Iris pigment epithelial cell (primary cell): ENCODE measurements at regions not wholly inside any gene's neighbourhood (a gene's known extent, or its start where the extent isn't known, plus 50 kb on each side); places are given as distances from the start of the nearest gene placed in this dataset.

Experiments used
- DNase-seq: peaks from one replicate; pipeline ENCODE4 v3.0.0-alpha.2; 2011; ENCODE audit warnings: low read depth

DNA sequence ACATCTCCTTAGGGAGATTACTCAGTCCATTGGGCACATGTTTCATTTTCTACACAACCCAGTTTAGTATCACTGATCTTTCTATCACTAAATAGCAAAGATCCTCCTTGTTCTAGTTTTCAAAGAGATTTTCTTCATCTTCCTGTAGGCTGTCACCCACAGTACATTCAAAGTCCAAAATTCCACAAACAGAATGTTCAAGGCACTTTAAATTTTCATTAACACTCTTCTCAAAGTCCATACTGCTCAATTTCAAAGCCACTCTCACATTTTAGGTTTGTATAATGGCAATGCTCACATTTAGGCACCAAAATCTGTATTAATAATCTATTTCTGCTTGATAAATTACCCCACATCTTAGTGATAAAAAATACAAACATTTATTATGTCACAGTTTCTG lies 152.8 kb downstream of the FSIP2 start:
- no peak for DNase-seq

DNA sequence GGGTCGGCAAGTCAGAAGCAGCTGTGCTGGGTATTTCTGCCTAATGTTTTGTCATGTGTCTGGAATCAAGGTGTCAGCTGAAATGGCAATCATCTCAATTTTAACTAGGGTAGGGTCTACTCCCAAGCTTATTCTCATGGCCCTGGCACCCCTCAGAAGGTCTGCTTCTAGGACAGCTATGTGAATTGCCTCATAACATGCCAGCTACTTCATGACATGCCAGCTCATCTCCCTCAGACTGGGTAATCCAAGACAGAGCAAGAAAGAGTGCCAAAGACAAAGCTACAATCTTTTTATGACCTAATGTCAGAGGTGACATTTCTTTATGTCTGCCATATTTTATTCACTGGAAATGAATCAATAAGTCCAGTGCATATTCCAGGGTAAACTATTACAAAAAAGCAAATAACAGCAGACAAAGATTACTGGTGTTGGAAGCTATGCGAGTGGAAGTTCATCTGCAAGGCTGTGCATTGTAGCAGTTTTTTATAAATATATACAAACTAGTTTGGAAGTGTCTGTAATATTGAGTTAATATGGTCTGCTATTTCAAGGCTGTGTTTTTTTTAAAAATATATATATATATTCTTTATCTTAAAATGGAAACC lies 153.3 kb downstream of the FSIP2 start:
- no peak for DNase-seq

- DNase-seq = no peak
These were observed 153.9 kb downstream of the FSIP2 start for GRCh38 chr2:185892484-185892883.

- no peak for DNase-seq
These were observed 155.6 kb downstream of the FSIP2 start for GRCh38 chr2:185894223-185894622.

DNA sequence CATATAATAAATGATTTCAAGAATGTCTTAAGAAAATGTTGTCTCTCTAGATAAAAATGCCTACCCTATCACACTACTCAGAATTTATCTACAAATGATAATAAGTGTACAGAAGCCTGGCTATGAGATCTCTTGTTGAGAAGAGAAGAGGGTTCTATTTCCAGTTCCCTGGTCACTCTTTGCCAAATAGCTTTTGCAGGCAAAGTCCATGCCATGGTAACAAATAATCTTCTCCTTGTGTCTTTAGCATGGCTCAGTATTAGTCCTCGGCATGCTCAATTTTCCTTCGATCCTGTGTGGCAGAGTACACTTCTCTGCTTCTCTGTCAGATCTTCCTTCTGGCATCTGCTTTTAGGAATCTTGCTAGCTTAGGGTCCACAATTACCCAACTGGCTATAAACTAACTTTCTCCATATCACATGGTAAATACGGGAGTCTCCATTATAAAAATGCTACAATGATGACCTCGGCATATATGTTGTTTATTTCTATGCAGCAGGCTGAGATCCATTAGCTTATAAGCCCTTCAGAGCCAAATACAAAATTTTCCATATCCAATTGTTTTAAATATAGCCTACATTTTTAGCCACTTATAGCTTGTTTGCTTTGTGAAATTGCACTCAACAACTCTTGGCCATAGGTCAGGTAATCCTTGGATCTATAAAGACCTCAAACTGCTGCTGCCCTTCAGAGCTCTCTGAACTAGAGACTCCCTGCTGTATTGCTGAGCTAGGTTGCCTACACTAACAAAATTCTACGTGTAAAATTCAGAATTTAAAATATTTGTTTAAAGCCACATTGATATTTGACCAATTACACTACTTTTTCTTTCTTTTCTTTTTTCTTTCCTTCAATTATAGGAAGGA lies 157.5 kb downstream of the FSIP2 start:
- DNase-seq = no peak

DNA sequence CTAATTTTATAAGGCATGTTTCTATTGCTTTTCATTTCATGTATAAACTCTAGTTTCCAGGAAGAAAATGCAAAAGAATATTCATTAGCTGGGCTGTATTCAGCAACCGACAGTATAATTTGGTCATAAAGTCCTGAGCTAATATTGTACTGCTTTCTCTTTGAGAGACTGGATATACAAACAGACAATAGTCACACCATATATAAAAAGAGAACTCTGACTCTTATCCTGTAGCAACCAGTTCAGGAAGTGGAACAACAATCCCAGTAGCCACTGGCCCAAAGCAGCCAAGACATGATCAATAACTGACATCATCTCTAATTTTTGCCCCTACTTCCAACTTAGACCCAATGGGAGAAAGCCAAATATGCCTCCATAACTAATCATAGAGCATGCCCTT lies 160.8 kb downstream of the FSIP2 start:
- DNase-seq = no peak

DNA sequence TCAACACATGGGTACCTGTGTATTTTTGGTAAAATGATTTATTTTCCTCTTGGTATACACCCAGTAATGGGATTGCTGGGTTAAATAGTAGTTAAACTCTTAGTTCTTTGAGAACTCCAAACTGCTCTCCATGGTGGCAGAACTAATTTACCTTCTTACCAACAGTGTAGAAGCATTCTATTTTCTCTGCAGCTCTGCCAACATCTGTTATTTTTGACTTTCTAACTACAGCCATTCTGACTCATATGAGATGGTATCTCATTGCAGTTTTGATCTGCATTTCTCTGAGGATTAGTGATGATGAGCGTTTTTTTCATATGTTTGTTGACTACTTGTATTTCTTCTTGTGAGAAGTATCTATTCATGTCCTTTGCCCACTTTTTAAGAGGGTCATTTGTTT lies 180.6 kb downstream of the FSIP2 start:
- DNase-seq = peak; percentile 27

GRCh38 chr2:185921048-185921756 lies 182.6 kb downstream of the FSIP2 start:
- DNase-seq = peak; percentile 0

DNA sequence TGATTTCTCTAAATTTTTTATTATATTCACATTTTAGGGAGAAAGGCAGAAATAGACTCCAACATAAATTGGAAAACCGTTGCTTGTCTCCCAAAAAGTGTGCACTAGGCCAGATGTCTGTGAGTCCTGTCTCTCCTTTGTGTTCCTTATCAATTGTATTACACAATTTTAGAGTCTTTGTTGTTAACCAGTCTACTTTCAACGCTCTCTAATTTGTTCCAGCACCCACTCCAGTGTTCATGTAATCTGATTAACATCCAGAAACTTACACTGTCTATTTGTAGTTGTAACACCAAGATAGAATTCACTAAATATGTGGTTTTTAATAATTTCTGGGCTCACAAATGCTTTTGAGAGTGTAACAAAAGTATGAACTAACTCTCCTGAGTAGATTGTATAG lies 195.6 kb downstream of the FSIP2 start:
- no peak for DNase-seq

GRCh38 chr2:185939858-185940257 lies 201.3 kb downstream of the FSIP2 start:
- no peak for DNase-seq

GRCh38 chr2:185942855-185943254 lies 204.3 kb downstream of the FSIP2 start:
- no peak for DNase-seq

DNA sequence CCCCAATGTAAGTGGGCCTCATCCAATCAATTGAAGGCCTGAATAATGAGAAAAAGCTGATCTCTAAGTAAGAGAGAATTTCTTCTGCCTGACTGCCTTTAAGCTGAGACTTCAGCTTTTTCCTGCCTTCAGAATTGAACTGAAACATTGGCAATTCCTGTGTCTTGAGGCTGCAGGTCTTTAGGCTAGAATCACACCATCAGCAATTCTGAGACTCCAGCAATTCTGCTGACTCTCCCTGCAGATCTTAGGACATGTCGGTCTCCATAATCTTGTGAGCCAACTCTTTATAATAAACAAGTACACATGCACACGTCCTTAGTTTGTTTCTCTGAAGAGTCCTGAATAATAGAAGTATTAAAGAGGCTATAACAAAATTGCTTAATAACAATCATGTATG lies 209.1 kb downstream of the FSIP2 start:
- no peak for DNase-seq

DNA sequence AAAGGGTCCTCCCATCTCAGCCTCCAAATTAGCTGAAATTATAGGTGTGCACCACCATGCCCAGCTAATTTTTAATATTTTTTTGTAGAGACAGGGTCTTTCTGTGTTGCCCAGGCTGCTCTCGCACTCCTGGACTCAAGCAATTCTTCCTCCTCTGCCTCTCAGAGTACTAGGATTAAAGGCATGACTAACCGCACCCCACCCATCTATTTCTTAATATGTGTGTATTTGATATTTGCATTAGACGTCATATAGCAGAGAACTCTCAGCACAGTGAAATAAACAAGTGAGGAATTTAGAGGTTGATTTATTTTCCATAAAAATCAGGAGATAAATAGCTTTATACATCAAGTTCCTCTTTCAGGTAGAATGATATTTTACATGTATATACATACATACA lies 213.5 kb downstream of the FSIP2 start:
- no peak for DNase-seq

DNA sequence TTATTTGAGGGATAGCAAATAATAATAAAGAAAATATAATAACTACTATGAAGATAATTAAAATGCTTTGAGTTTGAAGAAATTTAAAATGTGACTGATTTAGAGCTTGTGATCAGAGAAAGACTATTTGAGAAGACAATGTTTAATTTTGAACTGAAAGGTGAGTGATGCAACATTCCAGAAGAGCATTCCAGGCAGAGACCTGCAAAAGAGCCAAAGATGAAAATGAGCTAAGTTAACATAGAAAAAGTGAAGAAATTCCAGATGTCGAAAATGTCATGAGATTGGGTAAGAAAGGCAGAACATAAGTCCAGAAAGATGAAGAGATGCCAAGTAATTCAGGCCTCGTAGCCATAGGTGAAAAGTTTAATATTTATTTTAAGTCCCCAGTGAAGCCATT lies 215.8 kb downstream of the FSIP2 start:
- no peak for DNase-seq

- DNase-seq = no peak
These were observed 216.4 kb downstream of the FSIP2 start for GRCh38 chr2:185955050-185955449.

GRCh38 chr2:185967335-185967734 lies 228.7 kb downstream of the FSIP2 start:
- DNase-seq = no peak

DNA sequence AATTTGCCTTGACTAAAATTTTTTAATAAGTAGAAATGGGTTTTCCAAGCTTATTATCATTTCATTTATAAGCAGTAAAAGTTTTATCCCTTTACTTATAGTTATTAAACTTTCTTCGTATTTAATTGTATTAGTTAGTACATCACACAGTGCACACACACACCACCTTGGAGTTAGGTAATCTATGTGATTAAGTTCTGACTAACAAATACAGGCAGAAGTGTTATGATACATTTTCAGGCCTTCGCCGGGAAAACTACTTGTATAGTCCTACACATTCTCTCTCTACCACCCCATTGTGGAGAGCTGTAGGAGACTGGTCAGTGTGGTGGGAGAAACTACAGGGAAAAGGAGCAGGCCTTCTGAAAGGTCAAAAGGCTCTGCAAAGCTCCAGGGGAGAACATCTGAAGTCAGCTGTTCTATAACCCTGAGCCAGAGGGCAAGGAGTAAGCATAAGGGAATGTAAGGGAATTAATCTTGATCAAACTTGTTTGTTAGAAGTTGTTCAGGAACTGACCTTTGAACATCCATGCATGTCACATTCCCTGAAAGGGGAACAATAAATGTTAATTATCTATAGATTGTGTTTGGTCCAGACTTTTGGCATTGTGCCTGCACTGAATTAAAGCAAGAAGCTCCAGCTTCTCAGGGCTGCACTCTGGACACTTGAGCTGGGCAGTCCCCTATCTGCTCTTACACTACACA lies 231.7 kb downstream of the FSIP2 start:
- no peak for DNase-seq

DNA sequence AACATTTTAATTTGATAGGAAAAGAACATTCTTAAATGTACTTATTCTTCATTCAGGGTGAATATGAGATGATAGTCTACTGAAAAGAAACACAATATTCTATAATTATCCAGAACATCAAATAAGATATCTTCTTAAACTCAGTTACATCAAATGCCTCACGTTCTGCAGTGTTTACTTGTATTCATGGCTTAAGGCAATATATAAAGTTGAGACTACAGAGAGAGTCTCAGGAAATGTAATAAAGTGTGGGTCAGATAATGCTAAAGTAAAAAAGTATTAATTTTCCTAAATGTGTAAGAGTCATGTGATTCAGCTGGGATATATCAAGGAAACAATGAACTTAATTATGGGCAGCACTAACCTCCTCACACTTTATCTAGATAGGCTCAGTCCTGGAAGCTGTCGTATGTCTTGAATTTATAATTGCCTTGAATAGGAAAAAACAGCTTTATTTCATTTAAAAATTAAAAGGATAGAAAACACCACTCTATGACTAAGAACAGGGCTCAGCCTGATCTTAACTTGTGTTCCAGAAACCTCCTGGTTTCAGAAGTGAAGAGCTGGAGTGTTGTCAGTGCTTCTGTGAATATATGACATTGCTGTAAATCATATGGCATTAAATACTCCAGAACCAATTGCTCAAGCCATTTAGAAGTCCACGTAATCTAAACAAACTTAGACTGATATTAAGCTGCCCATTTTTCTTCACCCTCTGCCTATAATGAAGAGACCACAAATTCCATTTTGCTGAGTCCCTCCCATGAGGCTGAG lies 240.2 kb downstream of the FSIP2 start:
- no peak for DNase-seq

DNA sequence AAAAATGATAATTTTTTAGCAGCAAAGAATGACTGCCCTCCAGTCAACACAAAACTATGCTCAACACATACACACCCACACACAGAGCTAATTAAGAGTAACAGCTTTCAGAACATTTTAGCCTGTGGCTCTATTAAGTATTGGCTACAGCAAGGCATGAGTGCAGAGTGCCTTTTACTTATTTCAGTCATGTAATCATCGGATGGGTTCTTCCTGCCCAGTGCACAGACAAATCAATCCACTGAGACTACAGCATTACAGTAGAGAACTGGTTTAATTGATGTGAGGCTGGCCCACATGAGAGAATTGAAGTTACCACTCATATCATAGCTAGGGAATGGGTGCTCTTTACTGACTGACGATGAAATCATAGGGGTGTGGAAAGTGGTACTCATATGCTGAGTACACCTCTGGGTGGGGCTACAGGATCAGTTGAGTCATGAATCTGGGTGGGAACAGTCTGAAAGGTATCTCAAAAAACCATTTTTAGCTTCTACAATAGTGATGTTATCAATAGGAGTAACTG lies 241.0 kb downstream of the FSIP2 start:
- no peak for DNase-seq

GRCh38 chr2:185980944-185981343 lies 242.3 kb downstream of the FSIP2 start:
- no peak for DNase-seq

DNA sequence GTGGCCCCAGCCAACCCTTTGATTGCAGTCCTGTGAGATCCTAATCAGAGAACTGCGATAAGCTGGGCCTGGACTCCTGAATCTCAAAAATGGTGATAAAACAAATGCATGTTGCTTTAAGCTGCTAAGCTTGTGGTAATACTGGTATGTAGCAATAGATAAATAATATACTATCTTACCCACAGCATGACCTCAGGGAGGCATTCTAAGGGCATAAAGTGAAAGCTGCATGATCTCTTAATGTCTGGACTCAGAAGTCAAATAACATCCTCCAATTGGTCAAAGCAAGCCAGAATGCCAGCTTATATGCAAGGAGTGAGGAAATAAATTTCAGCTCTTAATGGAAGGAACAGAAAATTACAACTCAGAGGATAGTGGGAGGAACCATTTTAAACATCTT lies 246.1 kb downstream of the FSIP2 start:
- DNase-seq = peak; percentile 31
